Gastrocnemius medialis (tissue), 4 donors: ENCODE measurements at regions not wholly inside any gene's neighbourhood (a gene's known extent, or its start where the extent isn't known, plus 50 kb on each side); places are given as distances from the start of the nearest gene placed in this dataset.

ENCODE experiments used
- ATAC-seq, 2 donors: fragments of 150-250 bp; one replicate each; pipeline ENCODE4 v1.9.1; 2016
- DNase-seq, 2 donors: peaks; one replicate each; pipeline ENCODE4 v3.0.0-alpha.2; 2019
- H3K27ac ChIP-seq, 4 donors: fragments of 200-600 bp; sonication (generic); 1 replicate in 1 of 4; 2 replicates in 3 of 4; pipeline ENCODE4 v1.5.1; 2016 to 2018; ENCODE audit warnings: mild to moderate bottlenecking in 2 of 4, moderate library complexity in 1 of 4
- H3K27me3 ChIP-seq, 3 donors: fragments of 200-600 bp; sonication (generic) in 2 of 3; 1 replicate in 1 of 3; 2 replicates in 2 of 3; pipeline versions ENCODE4 v1.5.1 to v1.6.0; 2016 to 2019; ENCODE audit warnings: mild to moderate bottlenecking in 1 of 3, moderate library complexity in 1 of 3
- H3K36me3 ChIP-seq, 2 donors: fragments of 200-600 bp; sonication (generic) in 1 of 2; one replicate each; pipeline ENCODE4 v1.5.1; 2017 to 2018
- H3K4me1 ChIP-seq, 2 donors: fragments of 200-600 bp; sonication (generic) in 1 of 2; one replicate each; pipeline ENCODE4 v1.5.1; 2016 to 2017; ENCODE audit warnings: mild to moderate bottlenecking in 2 of 2
- H3K4me3 ChIP-seq, 4 donors: fragments of 200-600 bp; sonication (generic) in 3 of 4; 1 replicate in 1 of 4; 2 replicates in 3 of 4; pipeline ENCODE4 v1.5.1; 2016 to 2019; ENCODE audit warnings: mild to moderate bottlenecking in 2 of 4
- H3K9me3 ChIP-seq, 3 donors: fragments of 200-600 bp; sonication (generic) in 2 of 3; 1 replicate in 1 of 3; 2 replicates in 2 of 3; pipeline ENCODE4 v1.5.1; 2016 to 2019
- CTCF ChIP-seq, 5 experiments: fragments of 450-650 bp in 3 of 5; fragments of 200-600 bp in 2 of 5; sonication (generic) in 2 of 5; IDR thresholded peaks in 4 of 5; conservative IDR thresholded peaks in 1 of 5; 1 replicate in 4 of 5; 2 replicates in 1 of 5; pipeline ENCODE4 v1.5.1; 2016 to 2019; ENCODE audit warnings: antibody characterized with exemption in 5 of 5, mild to moderate bottlenecking in 3 of 5, moderate library complexity in 3 of 5
- POLR2A ChIP-seq, 2 donors: fragments of 450-650 bp; IDR thresholded peaks; one replicate each; pipeline ENCODE4 v1.6.1; 2017; ENCODE audit warnings: antibody characterized with exemption in 2 of 2, mild to moderate bottlenecking in 2 of 2, moderate library complexity in 2 of 2
- in situ Hi-C, 4 donors: fragments of 200-750 bp; cut with MboI; loops; one replicate each; pipeline versions ENCODE4 v1.15.0 to v1.8.0; 2017; ENCODE audit warnings: low sequenced_read_pairs in 4 of 4
- intact Hi-C: fragments of 100-400 bp; cut with DNase I; formaldehyde crosslinking; loops from one replicate; pipeline ENCODE4 v1.15.1; 2023; ENCODE audit warnings: low total_unique reads

DNA sequence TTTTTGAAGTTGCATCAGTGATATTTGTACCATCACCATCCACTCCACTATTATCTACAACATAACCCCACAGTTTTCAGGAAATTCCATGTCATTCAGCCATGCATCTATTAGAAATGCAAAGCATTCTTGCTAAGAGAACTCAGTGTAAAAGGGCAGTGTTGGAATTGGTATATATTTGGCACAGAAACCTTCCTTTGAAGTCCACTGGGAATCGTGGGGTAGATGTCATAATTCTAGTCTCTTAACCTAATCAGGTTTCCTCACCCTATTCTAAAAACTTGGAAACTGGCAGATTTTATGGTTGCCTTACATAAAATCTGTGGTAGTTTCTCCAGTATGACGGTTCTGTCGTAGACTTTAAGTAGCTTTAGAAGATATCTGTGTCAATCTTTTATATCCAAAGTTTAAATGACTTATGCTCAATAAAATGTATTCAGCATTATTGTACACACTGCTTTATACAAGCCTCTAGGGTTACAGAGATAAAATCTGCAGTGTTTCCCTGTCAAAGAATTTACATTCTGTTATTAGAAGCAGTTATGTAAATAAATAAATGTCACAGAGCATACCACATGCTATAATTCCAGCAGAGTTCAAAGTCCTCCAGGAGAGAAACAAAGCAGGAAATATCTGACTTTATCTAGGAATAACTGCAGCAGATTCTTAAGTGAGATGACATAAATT lies 704.4 kb upstream of the CELF2 start:
- H3K9me3 ChIP-seq: no peaks in the 10 kb centered on the region
- intact Hi-C loops (no loop called here), in situ Hi-C loops (no loop called here)
- DNase-seq: no peak
- ATAC-seq: no peak
- no peaks in the 10 kb centered on the region for H3K4me1 ChIP-seq
- TF ChIP-seq POLR2A (IDR thresholded peaks at IDR 0.05) (no peak), CTCF (IDR thresholded peaks at IDR 0.05 in 4 of 5, conservative IDR thresholded peaks at IDR 0.05 in 1 of 5) (no peak)
- no peaks in the 10 kb centered on the region for H3K27me3 ChIP-seq
- no peak overlapping the region for H3K4me3 ChIP-seq
- H3K27ac ChIP-seq: no peak overlapping the region
- H3K36me3 ChIP-seq: no peaks in the 10 kb centered on the region

GRCh38 chr10:10314626-10315025 lies 703.0 kb upstream of the CELF2 start:
- DNase-seq (no peak), ATAC-seq (no peak)
- H3K4me3 ChIP-seq: no peak overlapping the region
- no peaks in the 10 kb centered on the region for H3K4me1 ChIP-seq
- no peaks in the 10 kb centered on the region for H3K27me3 ChIP-seq
- no peaks in the 10 kb centered on the region for H3K9me3 ChIP-seq
- no peak overlapping the region for H3K27ac ChIP-seq
- intact Hi-C loops: no loop called here
- H3K36me3 ChIP-seq: no peaks in the 10 kb centered on the region
- TF ChIP-seq POLR2A (IDR thresholded peaks at IDR 0.05) (no peak), CTCF (IDR thresholded peaks at IDR 0.05 in 4 of 5, conservative IDR thresholded peaks at IDR 0.05 in 1 of 5) (no peak)
- in situ Hi-C loops: no loop called here

GRCh38 chr10:10315989-10316388 lies 701.7 kb upstream of the CELF2 start:
- intact Hi-C loops: no loop called here
- no peak for DNase-seq

DNA sequence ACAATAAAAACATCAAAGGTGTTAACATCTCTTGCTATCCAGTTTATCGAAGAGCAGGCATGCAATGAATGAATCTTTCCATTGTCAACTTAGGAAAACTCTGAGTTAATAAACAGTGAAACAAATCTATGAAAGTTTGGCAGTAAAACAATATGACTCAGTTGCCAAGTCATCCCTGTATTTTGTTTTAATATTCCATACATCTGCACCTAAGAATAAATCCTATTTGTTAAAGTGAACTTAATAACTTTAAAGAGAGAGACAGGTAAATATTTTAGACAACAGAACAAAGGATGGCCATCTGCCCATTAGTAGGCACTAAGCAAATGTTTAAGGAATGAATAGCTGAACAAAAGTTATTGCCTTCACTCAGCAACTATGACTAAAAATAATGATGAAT lies 700.5 kb upstream of the CELF2 start:
- intact Hi-C loops: no loop called here
- no peak for ATAC-seq

More at GRCh38 chr10:10315989-10316388, 701.7 kb upstream of the CELF2 start:
- no peaks in the 10 kb centered on the region for H3K27me3 ChIP-seq
- TF ChIP-seq CTCF (IDR thresholded peaks at IDR 0.05 in 4 of 5, conservative IDR thresholded peaks at IDR 0.05 in 1 of 5): no peak
- no peak for TF ChIP-seq POLR2A (IDR thresholded peaks at IDR 0.05)
- H3K36me3 ChIP-seq: no peaks in the 10 kb centered on the region
- no peaks in the 10 kb centered on the region for H3K4me1 ChIP-seq
- H3K9me3 ChIP-seq: no peaks in the 10 kb centered on the region
- H3K4me3 ChIP-seq: no peak overlapping the region
- in situ Hi-C loops: no loop called here
- ATAC-seq: no peak
- H3K27ac ChIP-seq: no peak overlapping the region

More for the DNA sequence above, 700.5 kb upstream of the CELF2 start:
- Histone ChIP-seq H3K4me1 (no peaks in the 10 kb centered on the region), H3K27ac (no peak overlapping the region), H3K4me3 (no peak overlapping the region), H3K36me3 (no peaks in the 10 kb centered on the region), H3K27me3 (no peaks in the 10 kb centered on the region), H3K9me3 (no peaks in the 10 kb centered on the region)
- no peak for TF ChIP-seq POLR2A (IDR thresholded peaks at IDR 0.05)
- TF ChIP-seq CTCF (IDR thresholded peaks at IDR 0.05 in 4 of 5, conservative IDR thresholded peaks at IDR 0.05 in 1 of 5): no peak
- DNase-seq: no peak
- in situ Hi-C loops: no loop called here
